SK-N-SH (cell line): ENCODE measurements at regions not wholly inside any gene's neighbourhood (a gene's known extent, or its start where the extent isn't known, plus 50 kb on each side); places are given as distances from the start of the nearest gene placed in this dataset.
"Not testable (repeated sequence)": the region's sequence is repeated elsewhere in the genome, so short reads cannot be mapped to it uniquely, and the experiment has no call there.

Source experiments
- CTCF ChIA-PET: fragments of 300-600, 350-600 bp; formaldehyde crosslinking; extraction: SDS; loops from one replicate; lab custom pipeline; 2021; lab: Yijun Ruan, JAX
- POLR2A ChIA-PET: fragments of 350-600 bp; sonication (Branson Sonifier 250); formaldehyde crosslinking; extraction: SDS; loops from one replicate; lab custom pipeline; 2020; ENCODE audit warnings: antibody characterized with exemption, inconsistent platforms; lab: Yijun Ruan, JAX
- DNase-seq: peaks from one replicate; pipeline ENCODE4 v3.0.0; 2012
- H2AFZ ChIP-seq: fragments of 200-600 bp; sonication (generic); 2 replicates; pipeline ENCODE4 v1.8.1; 2016; ENCODE audit warnings: antibody characterized with exemption, mild to moderate bottlenecking, low read depth
- H3F3A ChIP-seq: fragments of 200-600 bp; sonication (generic); replicated peaks from 2 replicates; pipeline ENCODE3; 2016; ENCODE audit warnings: antibody characterized with exemption, mild to moderate bottlenecking; ENCODE audit not compliant: insufficient read depth
- H3K27ac ChIP-seq, 2 experiments: fragments of 200-500 bp in 1 of 2; fragments of 200-600 bp in 1 of 2; sonication (Bioruptor generic) in 1 of 2; sonication (generic), shearing (Covaris generic) in 1 of 2; 2 replicates each; pipeline versions ENCODE4 v1.5.1 to v1.6.1; 2014 to 2016; ENCODE audit warnings: low read depth in 2 of 2, inconsistent platforms in 1 of 2, low read length in 1 of 2, mild to moderate bottlenecking in 1 of 2, mixed read lengths in 1 of 2
- H3K27me3 ChIP-seq: fragments of 200-600 bp; sonication (generic), shearing (Covaris generic); 2 replicates; pipeline ENCODE4 v1.6.1; 2016; ENCODE audit warnings: mixed run types; ENCODE audit not compliant: insufficient read depth
- H3K36me3 ChIP-seq, 2 experiments: fragments of 200-500 bp in 1 of 2; fragments of 200-600 bp in 1 of 2; sonication (Bioruptor generic) in 1 of 2; sonication (generic) in 1 of 2; replicated peaks in 1 of 2; 2 replicates each; pipeline versions ENCODE3 to v1.5.1; 2014 to 2016; ENCODE audit warnings: low read length in 1 of 2, mild to moderate bottlenecking in 1 of 2; ENCODE audit not compliant: insufficient read depth in 2 of 2, control insufficient read depth in 1 of 2
- H3K4me1 ChIP-seq, 2 experiments: fragments of 200-500 bp in 1 of 2; fragments of 200-600 bp in 1 of 2; sonication (Bioruptor generic) in 1 of 2; sonication (generic), shearing (Covaris generic) in 1 of 2; 2 replicates each; pipeline versions ENCODE4 v1.5.1 to v1.6.1; 2014 to 2016; ENCODE audit warnings: low read depth in 1 of 2, low read length in 1 of 2, mixed run types in 1 of 2; ENCODE audit not compliant: insufficient read depth in 2 of 2, control insufficient read depth in 1 of 2
- H3K4me2 ChIP-seq: fragments of 200-600 bp; sonication (generic), shearing (Covaris generic); 2 replicates; pipeline ENCODE4 v1.6.1; 2017; ENCODE audit warnings: mixed run types
- H3K4me3 ChIP-seq, 2 experiments: fragments of 200-500 bp in 1 of 2; fragments of 200-600 bp in 1 of 2; sonication (Bioruptor generic) in 1 of 2; sonication (generic), shearing (Covaris generic) in 1 of 2; 2 replicates each; pipeline versions ENCODE4 v1.5.1 to v1.8.1; 2014 to 2016; ENCODE audit warnings: low read depth in 2 of 2, inconsistent platforms in 1 of 2, low read length in 1 of 2, mild to moderate bottlenecking in 1 of 2, mixed read lengths in 1 of 2, moderate library complexity in 1 of 2
- H3K79me2 ChIP-seq: fragments of 200-600 bp; sonication (generic); 2 replicates; pipeline ENCODE4 v1.8.1; 2017; ENCODE audit warnings: mild to moderate bottlenecking; ENCODE audit not compliant: insufficient read depth
- H3K9ac ChIP-seq: fragments of 200-600 bp; sonication (generic); 2 replicates; pipeline ENCODE4 v1.6.1; 2017; ENCODE audit warnings: mixed run types
- H3K9me2 ChIP-seq: fragments of 200-600 bp; sonication (generic); 2 replicates; pipeline ENCODE4 v1.6.1; 2017; ENCODE audit warnings: mixed run types
- H3K9me3 ChIP-seq: fragments of 200-600 bp; sonication (generic); 2 replicates; pipeline ENCODE4 v1.6.1; 2017; ENCODE audit warnings: mixed run types, mild to moderate bottlenecking, moderate library complexity
- H4K20me1 ChIP-seq: fragments of 200-600 bp; sonication (generic); 2 replicates; pipeline ENCODE4 v1.6.1; 2017; ENCODE audit warnings: mild to moderate bottlenecking, mixed run types; ENCODE audit not compliant: insufficient read depth
- IRF3 ChIP-seq: fragments of 150-350 bp; IDR thresholded peaks from 2 replicates; pipeline ENCODE4 v1.6.1; 2016; ENCODE audit warnings: mild to moderate bottlenecking, low read depth, low read length
- NFIC ChIP-seq: IDR thresholded peaks from 2 replicates; pipeline ENCODE4 v1.4.0; 2012; ENCODE audit warnings: borderline replicate concordance
- POLR2AphosphoS5 ChIP-seq: IDR thresholded peaks from 2 replicates; pipeline ENCODE4 v1.6.1; 2012; ENCODE audit warnings: low read depth, low read length
- RAD21 ChIP-seq: IDR thresholded peaks from 2 replicates; pipeline ENCODE4 v1.6.1; 2012; ENCODE audit warnings: mild to moderate bottlenecking, low read length
- SMC3 ChIP-seq: IDR thresholded peaks from 2 replicates; pipeline ENCODE4 v1.6.1; 2012; ENCODE audit warnings: low read depth, low read length, improper control_type of control experiment
- USF1 ChIP-seq: IDR thresholded peaks from 2 replicates; pipeline ENCODE4 v1.4.0; 2012; ENCODE audit warnings: low read depth, borderline replicate concordance
- ZBTB33 ChIP-seq: IDR thresholded peaks from 2 replicates; pipeline ENCODE4 v1.4.0; 2012; ENCODE audit warnings: low read depth, borderline replicate concordance
- WGBS: methylation state at CpG from one replicate; pipeline ENCODE4 v1.1.6; 2017; ENCODE audit warnings: low lambda C conversion rate; 5-methylcytosine and 5-hydroxymethylcytosine counted together
- TF ChIP-seq, protein P1 (sequence below): fragments of 150-350 bp; IDR thresholded peaks from 2 replicates; pipeline ENCODE4 v1.6.1; 2017; ENCODE audit warnings: antibody characterized with exemption, low read length, low read depth, borderline replicate concordance

GRCh38 chr9:30103647-30104394 lies 2280.6 kb upstream of the ACO1 start:
- H2AFZ ChIP-seq: no peak overlapping the region
- no peaks in the 10 kb centered on the region for H3F3A ChIP-seq
- no peaks in the 10 kb centered on the region for H3K27me3 ChIP-seq
- H4K20me1 ChIP-seq: no peaks in the 10 kb centered on the region
- DNase-seq: no peak
- no peak overlapping the region for H3K4me2 ChIP-seq
- H3K9me3 ChIP-seq: 0 out of 2 replicates have a peak, but pooled peaks cover 7% of the 10 kb centered on the region
- no peaks in the 10 kb centered on the region for H3K9me2 ChIP-seq
- no peaks in the 10 kb centered on the region for H3K4me1 ChIP-seq
- TF ChIP-seq POLR2AphosphoS5: no peak
- TF ChIP-seq SMC3: no peak
- TF ChIP-seq ZBTB33: no peak
- no peak for TF ChIP-seq USF1
- TF ChIP-seq IRF3: no peak
- TF ChIP-seq, all 33 proteins: peak for 0
- H3K4me3 ChIP-seq: no peak overlapping the region
- ChIA-PET CTCF (no interaction called here), POLR2A (no interaction called here)
- WGBS: 42% methylated on average over 2 of the region's 2 CpGs
- H3K27ac ChIP-seq: no peak overlapping the region
- no peaks in the 10 kb centered on the region for H3K79me2 ChIP-seq
- no peak overlapping the region for H3K9ac ChIP-seq
- no peaks in the 10 kb centered on the region for H3K36me3 ChIP-seq

- POLR2A ChIA-PET, H3K9me3 ChIP-seq, H3K4me1 ChIP-seq, H3K9ac ChIP-seq, H2AFZ ChIP-seq, H3F3A ChIP-seq, H3K36me3 ChIP-seq, H3K9me2 ChIP-seq, H3K4me3 ChIP-seq, H4K20me1 ChIP-seq, H3K27me3 ChIP-seq, H3K4me2 ChIP-seq, H3K27ac ChIP-seq, H3K79me2 ChIP-seq, CTCF ChIA-PET, DNase-seq: not testable (repeated sequence)
- whole genome bisulfite sequencing: 76% methylated on average over 3 of the region's 8 CpGs
These were observed 2277.3 kb upstream of the ACO1 start for GRCh38 chr9:30107134-30107533.

GRCh38 chr9:30116673-30117217 lies 2267.7 kb upstream of the ACO1 start:
- H3K4me2 ChIP-seq: no peak overlapping the region
- no peaks in the 10 kb centered on the region for H3K27me3 ChIP-seq
- TF ChIP-seq RAD21: no peak
- no peak for TF ChIP-seq NFIC
- TF ChIP-seq, protein P1, sequence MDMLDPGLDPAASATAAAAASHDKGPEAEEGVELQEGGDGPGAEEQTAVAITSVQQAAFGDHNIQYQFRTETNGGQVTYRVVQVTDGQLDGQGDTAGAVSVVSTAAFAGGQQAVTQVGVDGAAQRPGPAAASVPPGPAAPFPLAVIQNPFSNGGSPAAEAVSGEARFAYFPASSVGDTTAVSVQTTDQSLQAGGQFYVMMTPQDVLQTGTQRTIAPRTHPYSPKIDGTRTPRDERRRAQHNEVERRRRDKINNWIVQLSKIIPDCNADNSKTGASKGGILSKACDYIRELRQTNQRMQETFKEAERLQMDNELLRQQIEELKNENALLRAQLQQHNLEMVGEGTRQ: no peak
- POLR2A ChIA-PET: no interaction called here
- H3K27ac ChIP-seq: no peak overlapping the region
- H4K20me1 ChIP-seq: no peaks in the 10 kb centered on the region
- no peaks in the 10 kb centered on the region for H3K4me1 ChIP-seq
- H3K4me3 ChIP-seq: no peak overlapping the region
- CTCF ChIA-PET: no interaction called here
- H3K9me3 ChIP-seq: no peaks in the 10 kb centered on the region
- H3F3A ChIP-seq: no peaks in the 10 kb centered on the region
- H3K79me2 ChIP-seq: no peaks in the 10 kb centered on the region
- DNase-seq: no peak
- H3K9ac ChIP-seq: no peak overlapping the region
- no peaks in the 10 kb centered on the region for H3K36me3 ChIP-seq
- no peaks in the 10 kb centered on the region for H3K9me2 ChIP-seq
- 74% methylated on average over 3 of the region's 3 CpGs for WGBS
- H2AFZ ChIP-seq: no peak overlapping the region
